ENCODE measurements at regions not wholly inside any gene's neighbourhood (a gene's known extent, or its start where the extent isn't known, plus 50 kb on each side); places are given as distances from the start of the nearest gene placed in this dataset.

GRCh38 chr2:67641312-67642045 is 244.3 kb downstream of the ETAA1 start:
- H3K9me3 ChIP-seq (ENCODE audit: low read depth, low read length): no peaks in the 10 kb centered on the region
- H3K4me3 ChIP-seq: no peak overlapping the region
- H3K9ac ChIP-seq (ENCODE audit: insufficient read length): no peak overlapping the region
- no peak overlapping the region for H3K27ac ChIP-seq
- no peak for DNase-seq (ENCODE audit: low read depth, low spot score)
- no peaks in the 10 kb centered on the region for H3K36me3 ChIP-seq (ENCODE audit: insufficient read depth, low read length)
- TF ChIP-seq EZH2 (IDR thresholded peaks at IDR 0.05) (no peak), POLR2AphosphoS5 (IDR thresholded peaks at IDR 0.05; ENCODE audit: borderline replicate concordance, low read depth, low read length) (no peak)

GRCh38 chr2:67642046-67642382 is 244.9 kb downstream of the ETAA1 start:
- TF ChIP-seq POLR2AphosphoS5 (IDR thresholded peaks at IDR 0.05; ENCODE audit: borderline replicate concordance, low read depth, low read length) (no peak), EZH2 (IDR thresholded peaks at IDR 0.05) (no peak), FOXP2 (optimal IDR thresholded peaks at IDR 0.05; ENCODE audit: control extremely low read depth, extremely low read length, insufficient read depth) (no peak)
- no peak overlapping the region for H3K27ac ChIP-seq
- no peaks in the 10 kb centered on the region for H3K9me3 ChIP-seq (ENCODE audit: low read depth, low read length)
- DNase-seq (ENCODE audit: low read depth, low spot score): no peak
- H3K36me3 ChIP-seq (ENCODE audit: insufficient read depth, low read length): no peaks in the 10 kb centered on the region
- H3K9ac ChIP-seq (ENCODE audit: insufficient read length): no peak overlapping the region
- H3K4me3 ChIP-seq: no peak overlapping the region

- TF ChIP-seq EZH2 (IDR thresholded peaks at IDR 0.05) (no peak), POLR2AphosphoS5 (IDR thresholded peaks at IDR 0.05; ENCODE audit: borderline replicate concordance, low read depth, low read length) (no peak), FOXP2 (optimal IDR thresholded peaks at IDR 0.05; ENCODE audit: control extremely low read depth, extremely low read length, insufficient read depth) (no peak)
- Histone ChIP-seq H3K36me3 (ENCODE audit: insufficient read depth, low read length) (no peaks in the 10 kb centered on the region), H3K4me3 (no peak overlapping the region)
These were observed 245.8 kb downstream of the ETAA1 start for GRCh38 chr2:67642961-67643360.

GRCh38 chr2:67645280-67646138 is 248.4 kb downstream of the ETAA1 start:
- H3K27ac ChIP-seq: no peak overlapping the region
- no peaks in the 10 kb centered on the region for H3K9me3 ChIP-seq (ENCODE audit: low read depth, low read length)
- no peak overlapping the region for H3K9ac ChIP-seq (ENCODE audit: insufficient read length)
- TF ChIP-seq POLR2AphosphoS5 (IDR thresholded peaks at IDR 0.05; ENCODE audit: borderline replicate concordance, low read depth, low read length) (no peak), EZH2 (IDR thresholded peaks at IDR 0.05) (no peak), FOXP2 (optimal IDR thresholded peaks at IDR 0.05; ENCODE audit: control extremely low read depth, extremely low read length, insufficient read depth) (no peak)
- no peak overlapping the region for H3K4me3 ChIP-seq
- DNase-seq (ENCODE audit: low read depth, low spot score): no peak
- no peaks in the 10 kb centered on the region for H3K36me3 ChIP-seq (ENCODE audit: insufficient read depth, low read length)

More at GRCh38 chr2:67642961-67643360, 245.8 kb downstream of the ETAA1 start:
- Histone ChIP-seq H3K27ac (no peak overlapping the region), H3K9me3 (ENCODE audit: low read depth, low read length) (no peaks in the 10 kb centered on the region), H3K9ac (ENCODE audit: insufficient read length) (no peak overlapping the region)
- no peak for DNase-seq (ENCODE audit: low read depth, low spot score)

- Histone ChIP-seq H3K4me3 (no peak overlapping the region), H3K9me3 (ENCODE audit: low read depth, low read length) (no peaks in the 10 kb centered on the region)
- no peak for DNase-seq (ENCODE audit: low read depth, low spot score)
These were observed 249.7 kb downstream of the ETAA1 start for GRCh38 chr2:67646714-67647333.

GRCh38 chr2:67649331-67650261 is 252.5 kb downstream of the ETAA1 start:
- Histone ChIP-seq H3K36me3 (ENCODE audit: insufficient read depth, low read length) (no peaks in the 10 kb centered on the region), H3K4me3 (peak overlapping the region; percentile 65), H3K9me3 (ENCODE audit: low read depth, low read length) (no peaks in the 10 kb centered on the region), H3K27ac (peak overlapping the region; percentile 95), H3K9ac (ENCODE audit: insufficient read length) (peak overlapping the region; percentile 58)
- no peak for TF ChIP-seq FOXP2 (optimal IDR thresholded peaks at IDR 0.05; ENCODE audit: control extremely low read depth, extremely low read length, insufficient read depth)
- TF ChIP-seq POLR2AphosphoS5 (IDR thresholded peaks at IDR 0.05; ENCODE audit: borderline replicate concordance, low read depth, low read length): no peak
- no peak for TF ChIP-seq EZH2 (IDR thresholded peaks at IDR 0.05)
- no peak for DNase-seq (ENCODE audit: low read depth, low spot score)

More at GRCh38 chr2:67646714-67647333, 249.7 kb downstream of the ETAA1 start:
- no peaks in the 10 kb centered on the region for H3K36me3 ChIP-seq (ENCODE audit: insufficient read depth, low read length)
- TF ChIP-seq FOXP2 (optimal IDR thresholded peaks at IDR 0.05; ENCODE audit: control extremely low read depth, extremely low read length, insufficient read depth) (no peak), POLR2AphosphoS5 (IDR thresholded peaks at IDR 0.05; ENCODE audit: borderline replicate concordance, low read depth, low read length) (no peak), EZH2 (IDR thresholded peaks at IDR 0.05) (no peak)
- no peak overlapping the region for H3K9ac ChIP-seq (ENCODE audit: insufficient read length)
- H3K27ac ChIP-seq: no peak overlapping the region

GRCh38 chr2:67650291-67651133 is 253.4 kb downstream of the ETAA1 start:
- peak; percentile 75 for DNase-seq (ENCODE audit: low read depth, low spot score)
- H3K9me3 ChIP-seq (ENCODE audit: low read depth, low read length): no peaks in the 10 kb centered on the region
- H3K27ac ChIP-seq: peak overlapping the region; percentile 95
- peak overlapping the region; percentile 58 for H3K9ac ChIP-seq (ENCODE audit: insufficient read length)
- peak overlapping the region; percentile 65 for H3K4me3 ChIP-seq
- H3K36me3 ChIP-seq (ENCODE audit: insufficient read depth, low read length): no peaks in the 10 kb centered on the region
- TF ChIP-seq FOXP2 (optimal IDR thresholded peaks at IDR 0.05; ENCODE audit: control extremely low read depth, extremely low read length, insufficient read depth) (peak; percentile 56), POLR2AphosphoS5 (IDR thresholded peaks at IDR 0.05; ENCODE audit: borderline replicate concordance, low read depth, low read length) (no peak), EZH2 (IDR thresholded peaks at IDR 0.05) (no peak)

Data from SK-N-MC (cell line).